HL-60 (cell line): ENCODE measurements at regions not wholly inside any gene's neighbourhood (a gene's known extent, or its start where the extent isn't known, plus 50 kb on each side); places are given as distances from the start of the nearest gene placed in this dataset.

Experiments
- DNase-seq, 2 experiments: peaks; one replicate each; pipeline ENCODE4 v3.0.0-alpha.2; 2010 to 2020; ENCODE audit warnings: low read depth in 1 of 2, low spot score in 1 of 2
- H3K27ac ChIP-seq: fragments of 250-450 bp; sonication (Bioruptor Pico); replicated peaks from 2 replicates; pipeline ENCODE4 v1.5.1; 2020; ENCODE audit warnings: mild to moderate bottlenecking, moderate library complexity
- H3K27me3 ChIP-seq: fragments of 250-450 bp; sonication (Bioruptor Pico); 2 replicates; pipeline ENCODE4 v1.5.1; 2021; ENCODE audit warnings: mild to moderate bottlenecking, moderate library complexity; ENCODE audit not compliant: insufficient read depth, poor library complexity, severe bottlenecking
- H3K4me3 ChIP-seq: replicated peaks from 2 replicates; pipeline ENCODE4 v1.5.1; 2011; ENCODE audit warnings: mild to moderate bottlenecking, control low read depth, low read length; ENCODE audit not compliant: insufficient read depth
- GABPA ChIP-seq: IDR thresholded peaks from 2 replicates; pipeline ENCODE4 v1.6.1; 2012; ENCODE audit warnings: low read depth
- POLR2AphosphoS5 ChIP-seq: IDR thresholded peaks from 2 replicates; pipeline ENCODE4 v1.6.1; 2012; ENCODE audit warnings: low read depth
- SPI1 ChIP-seq: IDR thresholded peaks from 2 replicates; pipeline ENCODE4 v1.6.1; 2012; ENCODE audit warnings: low read depth, mild to moderate bottlenecking, borderline replicate concordance
- TF ChIP-seq, protein P1 (sequence below): IDR thresholded peaks from one replicate; pipeline ENCODE4 v1.5.1; 2011; ENCODE audit warnings: low read length, control low read depth, inconsistent platforms; ENCODE audit not compliant: insufficient read depth
- TF ChIP-seq, protein P2 (sequence below): IDR thresholded peaks from 2 replicates; pipeline ENCODE4 v1.6.1; 2012; ENCODE audit warnings: low read depth; ENCODE audit not compliant: insufficient replicate concordance

DNA sequence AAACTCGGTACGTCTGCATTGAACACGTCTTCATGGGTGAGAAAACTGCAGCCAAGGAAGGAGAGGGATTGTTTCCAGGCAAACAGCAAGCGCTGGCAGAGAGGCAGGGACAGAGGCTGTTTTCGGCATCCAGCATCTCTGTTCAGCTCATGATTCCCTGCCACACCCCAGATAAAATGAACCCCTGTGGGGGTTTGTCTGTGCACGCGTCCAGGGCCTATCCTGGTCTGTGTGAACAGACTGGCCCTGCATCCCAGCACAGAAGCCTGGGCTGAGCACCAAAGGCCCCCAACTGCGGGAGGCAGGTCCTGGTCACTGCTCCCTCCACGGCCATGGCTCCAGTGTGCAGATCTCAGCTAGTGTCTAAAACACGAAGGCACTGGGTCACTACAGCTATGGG, 83.3 kb upstream of the FAM20C start:
- TF ChIP-seq SPI1: no peak
- TF ChIP-seq, protein P1, sequence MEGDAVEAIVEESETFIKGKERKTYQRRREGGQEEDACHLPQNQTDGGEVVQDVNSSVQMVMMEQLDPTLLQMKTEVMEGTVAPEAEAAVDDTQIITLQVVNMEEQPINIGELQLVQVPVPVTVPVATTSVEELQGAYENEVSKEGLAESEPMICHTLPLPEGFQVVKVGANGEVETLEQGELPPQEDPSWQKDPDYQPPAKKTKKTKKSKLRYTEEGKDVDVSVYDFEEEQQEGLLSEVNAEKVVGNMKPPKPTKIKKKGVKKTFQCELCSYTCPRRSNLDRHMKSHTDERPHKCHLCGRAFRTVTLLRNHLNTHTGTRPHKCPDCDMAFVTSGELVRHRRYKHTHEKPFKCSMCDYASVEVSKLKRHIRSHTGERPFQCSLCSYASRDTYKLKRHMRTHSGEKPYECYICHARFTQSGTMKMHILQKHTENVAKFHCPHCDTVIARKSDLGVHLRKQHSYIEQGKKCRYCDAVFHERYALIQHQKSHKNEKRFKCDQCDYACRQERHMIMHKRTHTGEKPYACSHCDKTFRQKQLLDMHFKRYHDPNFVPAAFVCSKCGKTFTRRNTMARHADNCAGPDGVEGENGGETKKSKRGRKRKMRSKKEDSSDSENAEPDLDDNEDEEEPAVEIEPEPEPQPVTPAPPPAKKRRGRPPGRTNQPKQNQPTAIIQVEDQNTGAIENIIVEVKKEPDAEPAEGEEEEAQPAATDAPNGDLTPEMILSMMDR: no peak
- no peak for TF ChIP-seq POLR2AphosphoS5
- TF ChIP-seq GABPA: no peak
- TF ChIP-seq, protein P2, sequence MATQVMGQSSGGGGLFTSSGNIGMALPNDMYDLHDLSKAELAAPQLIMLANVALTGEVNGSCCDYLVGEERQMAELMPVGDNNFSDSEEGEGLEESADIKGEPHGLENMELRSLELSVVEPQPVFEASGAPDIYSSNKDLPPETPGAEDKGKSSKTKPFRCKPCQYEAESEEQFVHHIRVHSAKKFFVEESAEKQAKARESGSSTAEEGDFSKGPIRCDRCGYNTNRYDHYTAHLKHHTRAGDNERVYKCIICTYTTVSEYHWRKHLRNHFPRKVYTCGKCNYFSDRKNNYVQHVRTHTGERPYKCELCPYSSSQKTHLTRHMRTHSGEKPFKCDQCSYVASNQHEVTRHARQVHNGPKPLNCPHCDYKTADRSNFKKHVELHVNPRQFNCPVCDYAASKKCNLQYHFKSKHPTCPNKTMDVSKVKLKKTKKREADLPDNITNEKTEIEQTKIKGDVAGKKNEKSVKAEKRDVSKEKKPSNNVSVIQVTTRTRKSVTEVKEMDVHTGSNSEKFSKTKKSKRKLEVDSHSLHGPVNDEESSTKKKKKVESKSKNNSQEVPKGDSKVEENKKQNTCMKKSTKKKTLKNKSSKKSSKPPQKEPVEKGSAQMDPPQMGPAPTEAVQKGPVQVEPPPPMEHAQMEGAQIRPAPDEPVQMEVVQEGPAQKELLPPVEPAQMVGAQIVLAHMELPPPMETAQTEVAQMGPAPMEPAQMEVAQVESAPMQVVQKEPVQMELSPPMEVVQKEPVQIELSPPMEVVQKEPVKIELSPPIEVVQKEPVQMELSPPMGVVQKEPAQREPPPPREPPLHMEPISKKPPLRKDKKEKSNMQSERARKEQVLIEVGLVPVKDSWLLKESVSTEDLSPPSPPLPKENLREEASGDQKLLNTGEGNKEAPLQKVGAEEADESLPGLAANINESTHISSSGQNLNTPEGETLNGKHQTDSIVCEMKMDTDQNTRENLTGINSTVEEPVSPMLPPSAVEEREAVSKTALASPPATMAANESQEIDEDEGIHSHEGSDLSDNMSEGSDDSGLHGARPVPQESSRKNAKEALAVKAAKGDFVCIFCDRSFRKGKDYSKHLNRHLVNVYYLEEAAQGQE: no peak
- Histone ChIP-seq H3K27me3 (no peaks in the 10 kb centered on the region), H3K27ac (no peak overlapping the region), H3K4me3 (no peak overlapping the region)
- no peak for DNase-seq

DNA sequence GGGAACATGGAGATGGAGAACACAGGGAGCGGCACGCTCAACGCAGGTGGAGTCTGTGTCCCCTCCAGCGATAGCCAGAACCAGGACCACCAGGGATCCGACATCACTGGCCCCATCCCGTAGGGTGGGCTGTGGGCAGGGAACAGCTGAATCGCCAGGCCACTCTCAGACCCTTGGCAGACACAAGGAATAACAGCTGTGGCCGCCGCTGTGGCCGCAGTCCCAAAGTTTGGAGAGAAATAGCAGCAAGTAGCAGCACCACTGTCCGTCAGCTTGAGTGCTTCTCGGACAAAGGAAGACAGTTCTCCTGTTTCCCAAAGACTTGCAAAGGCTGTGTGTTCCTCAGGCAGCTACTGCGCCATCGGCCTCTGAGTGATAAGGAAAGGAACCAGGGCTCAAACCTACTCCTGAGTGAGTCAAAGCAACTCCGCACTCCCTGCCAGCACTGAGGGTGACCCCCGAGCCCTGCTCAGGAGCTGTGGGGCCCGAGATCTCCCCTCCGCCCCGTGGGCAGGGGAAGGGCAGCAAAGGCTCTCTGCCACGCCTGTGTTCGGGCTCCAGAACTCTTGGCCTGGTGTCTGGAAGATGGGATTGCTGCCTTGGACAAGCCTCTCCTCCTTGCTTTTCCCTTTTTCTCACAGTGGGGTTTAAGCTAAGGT, 82.3 kb upstream of the FAM20C start:
- DNase-seq: no peak
- Histone ChIP-seq H3K4me3 (no peak overlapping the region), H3K27me3 (no peaks in the 10 kb centered on the region), H3K27ac (no peak overlapping the region)
- TF ChIP-seq SPI1 (no peak), POLR2AphosphoS5 (no peak), GABPA (no peak)
- TF ChIP-seq, protein P1: no peak
- TF ChIP-seq, protein P2: no peak

DNA sequence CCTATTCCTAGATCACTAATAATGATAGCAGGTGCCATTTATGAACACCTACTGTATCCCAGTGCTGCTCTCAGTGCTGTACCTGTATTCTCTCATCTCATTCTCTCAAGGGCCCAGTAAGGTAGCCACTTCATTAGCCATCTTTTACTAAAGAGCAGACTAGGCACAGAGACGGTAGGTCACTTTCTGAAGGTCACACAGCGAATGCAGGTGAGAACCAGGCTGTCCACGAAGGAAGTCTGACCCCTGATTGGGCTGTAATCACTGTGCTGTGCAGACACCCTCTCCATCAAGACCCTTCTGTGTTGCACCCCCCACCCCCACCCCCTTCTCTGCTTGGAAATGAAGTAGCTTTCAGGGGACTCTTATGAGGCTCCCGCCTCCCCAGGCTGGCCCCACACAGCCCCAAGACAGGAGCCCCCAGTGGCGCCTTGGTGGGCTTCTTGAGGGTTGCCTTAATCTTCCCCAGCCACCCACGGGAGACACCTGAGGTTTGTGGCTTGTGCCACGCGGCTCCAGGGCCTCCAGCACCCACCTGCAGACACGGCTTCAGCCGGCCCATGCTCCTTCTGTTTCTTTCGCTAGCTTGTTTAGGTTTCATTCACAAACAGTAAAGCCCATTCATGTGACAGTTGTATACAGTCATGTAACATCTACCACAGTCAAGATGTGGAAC, 81.7 kb upstream of the FAM20C start:
- Histone ChIP-seq H3K4me3 (no peak overlapping the region), H3K27ac (no peak overlapping the region), H3K27me3 (no peaks in the 10 kb centered on the region)
- no peak for DNase-seq
- TF ChIP-seq GABPA (no peak), POLR2AphosphoS5 (no peak), SPI1 (no peak)
- TF ChIP-seq, protein P2: no peak
- TF ChIP-seq, protein P1: no peak
